GM12874 (cell line): ENCODE measurements at regions not wholly inside any gene's neighbourhood (a gene's known extent, or its start where the extent isn't known, plus 50 kb on each side); places are given as distances from the start of the nearest gene placed in this dataset.

Source experiments
- TF ChIP-seq, protein P1 (sequence below): IDR thresholded peaks from 2 replicates; pipeline ENCODE4 v1.5.1; 2011; ENCODE audit warnings: low read depth, mild to moderate bottlenecking, control low read depth, low read length, moderate library complexity; ENCODE audit not compliant: insufficient read depth

DNA sequence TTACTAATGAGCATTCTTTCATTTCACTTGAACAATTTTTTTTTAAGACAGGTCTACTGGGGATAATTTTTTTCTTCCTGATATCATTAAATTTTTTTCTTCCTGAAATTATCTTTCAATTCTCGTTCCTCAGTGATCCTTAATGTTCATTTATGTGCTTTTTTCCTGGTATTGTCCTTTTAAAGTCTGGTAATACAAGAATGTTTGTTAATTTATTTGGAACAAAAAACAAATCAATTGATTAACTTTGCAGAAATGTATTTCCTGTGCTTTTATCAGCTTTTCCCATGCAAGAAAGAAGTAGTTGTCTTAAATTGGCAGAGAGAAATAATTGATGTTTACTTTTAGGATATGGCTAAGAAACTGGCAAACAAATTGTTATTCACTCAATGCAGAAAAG lies 945.4 kb upstream of the MIR17HG start:
- TF ChIP-seq, protein P1, sequence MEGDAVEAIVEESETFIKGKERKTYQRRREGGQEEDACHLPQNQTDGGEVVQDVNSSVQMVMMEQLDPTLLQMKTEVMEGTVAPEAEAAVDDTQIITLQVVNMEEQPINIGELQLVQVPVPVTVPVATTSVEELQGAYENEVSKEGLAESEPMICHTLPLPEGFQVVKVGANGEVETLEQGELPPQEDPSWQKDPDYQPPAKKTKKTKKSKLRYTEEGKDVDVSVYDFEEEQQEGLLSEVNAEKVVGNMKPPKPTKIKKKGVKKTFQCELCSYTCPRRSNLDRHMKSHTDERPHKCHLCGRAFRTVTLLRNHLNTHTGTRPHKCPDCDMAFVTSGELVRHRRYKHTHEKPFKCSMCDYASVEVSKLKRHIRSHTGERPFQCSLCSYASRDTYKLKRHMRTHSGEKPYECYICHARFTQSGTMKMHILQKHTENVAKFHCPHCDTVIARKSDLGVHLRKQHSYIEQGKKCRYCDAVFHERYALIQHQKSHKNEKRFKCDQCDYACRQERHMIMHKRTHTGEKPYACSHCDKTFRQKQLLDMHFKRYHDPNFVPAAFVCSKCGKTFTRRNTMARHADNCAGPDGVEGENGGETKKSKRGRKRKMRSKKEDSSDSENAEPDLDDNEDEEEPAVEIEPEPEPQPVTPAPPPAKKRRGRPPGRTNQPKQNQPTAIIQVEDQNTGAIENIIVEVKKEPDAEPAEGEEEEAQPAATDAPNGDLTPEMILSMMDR, result no peak

DNA sequence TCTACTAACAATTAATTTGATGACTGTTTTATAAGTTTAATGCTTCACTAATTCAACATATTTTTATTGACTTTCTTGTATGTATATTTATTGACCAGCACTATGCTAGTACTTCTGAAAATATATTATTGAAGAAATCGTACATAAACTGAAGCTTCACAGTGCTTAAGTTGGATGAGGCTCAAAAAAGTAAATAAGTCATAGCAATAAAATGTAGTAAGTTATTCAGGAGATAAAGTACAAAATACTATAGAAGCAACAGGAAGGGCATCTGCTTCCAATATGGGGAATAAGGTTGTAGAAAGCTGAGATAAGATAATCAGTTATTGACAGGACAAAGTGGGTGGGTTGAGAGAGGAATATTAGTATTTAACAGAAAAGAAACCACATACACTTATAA lies 944.9 kb upstream of the MIR17HG start:
- TF ChIP-seq, protein P1, result no peak

DNA sequence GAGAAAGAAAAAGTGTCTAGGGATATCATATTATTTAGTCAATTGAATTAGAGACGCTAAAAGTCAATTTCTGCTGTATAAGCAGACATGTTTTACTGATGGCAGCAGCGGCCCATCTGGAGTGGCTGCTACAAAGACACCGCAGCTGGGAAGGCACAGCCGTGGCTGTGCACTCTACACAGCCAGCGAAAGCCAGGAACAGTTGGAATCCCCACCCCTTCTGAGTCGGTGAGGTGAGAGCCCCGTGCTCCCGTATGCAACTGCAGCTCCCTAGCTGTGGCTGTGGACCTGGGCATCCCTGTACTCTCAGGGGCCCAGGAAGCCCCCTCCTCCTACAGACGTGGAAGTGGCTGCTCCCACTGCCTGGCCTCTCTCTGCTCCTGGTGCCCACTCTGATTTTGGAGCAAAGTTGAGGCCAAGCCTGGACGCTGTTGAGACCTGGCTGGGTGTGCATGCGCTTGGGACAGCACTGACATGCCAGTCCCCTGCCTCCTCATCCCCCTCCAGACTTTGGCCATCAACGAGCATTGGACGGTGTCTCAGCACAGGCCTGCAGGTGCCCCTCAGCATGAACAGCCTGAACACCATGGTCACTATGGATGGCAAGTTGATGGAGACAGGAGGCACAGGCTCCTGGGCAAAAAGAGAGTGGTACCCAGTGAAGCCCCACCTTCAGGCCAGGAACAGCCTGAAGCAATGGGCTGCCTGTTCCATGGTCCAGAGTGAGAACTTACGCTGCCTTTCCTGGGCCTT lies 944.0 kb upstream of the MIR17HG start:
- TF ChIP-seq, protein P1, result no peak

DNA sequence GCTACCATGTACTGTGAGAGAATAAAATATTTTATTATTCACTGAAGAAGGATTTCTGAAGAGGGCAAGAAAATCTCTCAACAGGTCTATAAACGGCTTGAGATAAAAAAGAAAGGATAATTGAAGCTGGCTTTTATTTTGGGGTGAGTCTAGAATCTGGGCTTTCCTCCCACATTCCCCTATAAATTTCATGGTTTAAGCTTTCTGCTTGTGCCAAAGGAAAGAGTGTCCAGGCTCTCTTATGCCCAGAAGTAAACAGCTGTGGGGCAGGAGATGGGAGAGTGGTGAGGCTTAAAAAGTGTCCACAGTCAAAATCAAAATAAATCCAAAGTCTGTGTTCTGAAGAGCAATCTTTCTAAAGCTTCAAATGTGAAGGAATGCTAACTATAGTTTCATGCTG lies 942.2 kb upstream of the MIR17HG start:
- TF ChIP-seq, protein P1, result no peak

DNA sequence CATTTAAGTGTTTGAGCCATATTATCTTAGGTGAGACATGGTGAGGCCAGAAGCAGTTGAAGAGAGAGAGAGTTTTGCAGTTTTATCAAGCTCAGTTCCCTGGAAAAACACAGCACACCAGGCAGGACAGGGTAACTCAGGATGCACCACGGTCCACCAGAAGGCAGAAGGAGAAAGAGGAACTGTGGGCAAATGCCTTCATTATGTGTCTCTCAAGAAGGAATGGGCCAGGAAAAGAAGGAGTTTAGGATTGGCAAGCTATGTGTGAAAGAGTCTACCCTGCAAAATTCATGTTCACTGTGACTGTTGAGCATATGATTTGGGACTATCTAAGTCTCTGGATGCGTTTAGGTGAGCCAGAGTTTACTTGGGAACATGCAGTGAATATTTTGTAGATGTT lies 934.5 kb upstream of the MIR17HG start:
- TF ChIP-seq, protein P1, result no peak

DNA sequence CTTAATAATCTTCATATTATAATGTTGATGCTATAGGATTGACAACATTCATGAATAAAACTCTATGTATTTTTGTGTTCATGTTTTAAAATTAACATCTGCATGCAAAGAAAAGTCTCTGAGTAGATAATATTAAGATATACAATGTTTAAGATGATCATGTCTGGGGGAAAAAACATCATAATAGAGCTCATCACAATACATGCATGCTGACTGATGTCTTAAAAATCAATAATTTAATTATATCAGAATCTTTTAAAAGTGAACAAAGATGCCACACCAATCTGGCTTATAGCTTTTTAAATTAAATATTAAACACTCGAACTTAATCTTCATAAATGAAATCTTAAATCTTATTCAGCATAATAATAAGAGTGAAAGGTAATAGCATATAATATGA lies 933.9 kb upstream of the MIR17HG start:
- TF ChIP-seq, protein P1, result no peak

DNA sequence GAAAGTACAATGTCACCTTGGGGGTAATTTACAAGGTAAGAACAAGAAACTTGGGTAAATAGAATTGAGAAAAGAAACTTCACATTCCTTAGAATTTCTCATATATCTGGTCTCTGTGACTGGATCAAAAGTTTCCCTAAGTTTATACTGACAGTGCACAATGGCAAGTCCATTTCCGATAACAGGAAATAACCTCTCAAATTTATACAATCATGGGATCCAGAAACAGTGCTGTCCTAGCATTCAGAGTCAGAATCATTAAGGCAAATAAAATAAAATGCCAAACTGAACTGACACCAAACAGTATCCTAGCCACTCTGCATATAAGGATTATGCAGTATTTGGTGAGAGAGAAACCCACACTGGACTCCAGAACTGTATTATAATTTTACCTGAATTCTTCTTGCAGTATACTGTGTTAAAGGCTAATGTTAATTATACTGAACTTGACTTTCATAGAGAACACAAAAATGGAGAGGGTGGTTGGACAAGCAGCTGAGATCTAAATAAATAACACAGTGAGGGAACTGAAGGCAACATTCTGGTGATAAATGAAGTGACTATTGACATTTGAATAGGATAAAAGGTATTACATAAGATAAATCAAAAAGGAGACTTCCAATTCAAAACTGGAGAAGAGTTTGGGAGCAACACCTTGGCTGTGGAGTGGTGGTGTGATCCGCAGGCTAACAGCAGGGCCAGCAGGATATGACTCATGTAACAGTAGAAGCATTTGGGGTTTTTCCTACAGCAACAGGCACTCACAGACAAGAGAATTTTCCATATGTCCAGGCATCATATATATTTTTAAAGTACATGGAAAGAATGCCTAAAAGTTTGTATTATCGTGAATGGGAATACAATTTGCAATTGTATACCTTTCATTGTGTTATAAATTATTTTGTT lies 932.5 kb upstream of the MIR17HG start:
- TF ChIP-seq, protein P1, result no peak
